ENCODE measurements at regions not wholly inside any gene's neighbourhood (a gene's known extent, or its start where the extent isn't known, plus 50 kb on each side); places are given as distances from the start of the nearest gene placed in this dataset.

DNA sequence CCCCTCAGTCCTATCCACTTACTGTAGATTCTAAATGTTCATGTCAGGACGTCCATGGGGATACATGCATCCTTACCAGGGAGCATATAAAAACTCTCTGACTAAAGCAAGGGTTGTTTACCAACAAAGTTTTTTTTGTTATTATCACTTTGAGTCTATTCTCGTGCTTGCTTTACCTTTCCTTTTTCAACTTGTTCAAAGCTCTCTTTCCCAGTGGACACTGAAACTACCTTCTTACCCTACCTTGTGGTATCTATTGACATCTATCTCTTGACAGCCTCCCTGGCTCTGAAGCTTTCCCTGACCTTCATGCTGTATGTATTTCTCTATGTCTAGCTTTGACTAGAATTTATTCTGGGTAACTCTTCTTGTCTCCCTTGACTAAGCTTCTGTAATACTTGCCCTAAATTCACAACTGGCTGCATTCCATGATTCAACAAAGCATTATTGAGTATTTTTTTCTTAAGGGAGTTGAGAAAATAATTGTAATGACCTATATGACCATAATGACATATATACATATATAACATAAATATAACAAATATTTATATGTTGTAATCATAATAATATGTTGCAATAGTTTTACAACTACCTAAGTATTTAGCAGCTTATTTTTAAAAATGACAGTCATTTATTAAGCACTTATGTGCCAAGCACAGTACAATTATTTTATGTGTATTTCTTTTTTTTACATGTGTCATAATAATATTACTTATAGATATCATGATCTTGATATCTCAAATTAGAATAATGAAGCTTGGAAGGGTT is 403.4 kb upstream of the SPRY2 start:
- WGBS, 2 experiments (ENCODE audit: extremely low coverage in 2 of 2, insufficient read length in 1 of 2) = 20% methylated on average over 1 of the region's 2 CpGs; no CpG with 5 or more reads in 1 of the 2 experiments
- H4K5ac ChIP-seq (ENCODE audit: low read depth, low read length) = no peak overlapping the region
- no peak for ATAC-seq (ENCODE audit: low read depth)

More for the DNA sequence above, 403.4 kb upstream of the SPRY2 start:
- Histone ChIP-seq H3K4ac (ENCODE audit: low read depth, low read length) (no peak overlapping the region), H3K9me1 (ENCODE audit: insufficient read depth, low read length) (no peaks in the 10 kb centered on the region), H4K8ac (ENCODE audit: low read depth in 2 of 2, low read length in 2 of 2) (no peak overlapping the region), H3K27me3 (ENCODE audit: control insufficient read depth, insufficient read depth, low read length) (no peaks in the 10 kb centered on the region), H4K20me1 (ENCODE audit: insufficient read depth, low read length) (no peaks in the 10 kb centered on the region), H2BK5ac (ENCODE audit: low read depth, low read length, poor library complexity, severe bottlenecking) (no peak overlapping the region), H3K79me1 (ENCODE audit: low read depth in 1 of 2, low read length in 2 of 2) (no peaks in the 10 kb centered on the region), H4K91ac (ENCODE audit: insufficient read depth, low read depth, low read length) (no peak overlapping the region), H3K23ac (ENCODE audit: low read depth, low read length) (no peak overlapping the region), H3K9me3 (ENCODE audit: control insufficient read depth, insufficient read depth, low read length) (peaks cover 3% of the 10 kb centered on the region; the same call in 1 of the 2 replicates), H3K9ac (ENCODE audit: low read depth, low read length) (no peak overlapping the region), H3K4me3 (ENCODE audit: insufficient read depth, low read depth, low read length) (no peak overlapping the region), H3K14ac (replicated peaks; ENCODE audit: low read depth, low read length) (no peak overlapping the region), H3K36me3 (ENCODE audit: control insufficient read depth, insufficient read depth, low read length) (no peaks in the 10 kb centered on the region), H2AFZ (replicated peaks; ENCODE audit: low read length, poor library complexity) (no peak overlapping the region), H2AK9ac (replicated peaks; ENCODE audit: low read depth, low read length, poor library complexity) (no peak overlapping the region), H2BK120ac (ENCODE audit: low read depth, low read length) (no peak overlapping the region), H3K4me2 (ENCODE audit: low read depth, low read length) (no peak overlapping the region), H3K4me1 (ENCODE audit: control insufficient read depth, insufficient read depth, low read length) (no peaks in the 10 kb centered on the region), H3K56ac (ENCODE audit: extremely low read depth, insufficient read depth, low read length) (no peak overlapping the region), H2BK15ac (ENCODE audit: low read depth, low read length) (no peak overlapping the region), H2AK5ac (ENCODE audit: low read depth, low read length) (no peak overlapping the region), H3K27ac (ENCODE audit: insufficient read depth, low read length) (no peak overlapping the region), H2BK20ac (ENCODE audit: low read depth, low read length) (no peak overlapping the region), H3K18ac (ENCODE audit: low read depth, low read length) (no peak overlapping the region)
- in situ Hi-C loops (cut with MboI; ENCODE audit: low sequenced_read_pairs) = no loop called here
- POLR2A ChIA-PET (ENCODE audit: unreplicated experiment) = no interaction called here
- CTCF ChIA-PET = interaction anchor here (0.6 kb wide), 1 partner anchor 28 kb away, joined by 4 read pairs; no protein-coding TSS in a partner anchor
- DNase-seq = no peak
- BruUV-seq (replicated peaks) = no TSS peak
- intact Hi-C loops (cut with micrococcal nuclease) = no loop called here
- TF ChIP-seq MAFK (IDR thresholded peaks at IDR 0.05; ENCODE audit: low read depth, low read length) (no peak), ELK1 (IDR thresholded peaks at IDR 0.05; ENCODE audit: borderline replicate concordance, low read depth, low read length) (no peak), CTCF (conservative IDR thresholded peaks at IDR 0.05; ENCODE audit: low read depth, low read length) (no peak), POLR2A (IDR thresholded peaks at IDR 0.05; ENCODE audit: low read depth, low read length) (no peak), CHD1 (IDR thresholded peaks at IDR 0.05; ENCODE audit: low read depth, low read length) (no peak), RCOR1 (IDR thresholded peaks at IDR 0.05; ENCODE audit: insufficient replicate concordance, low read length) (no peak), CEBPB (IDR thresholded peaks at IDR 0.05; ENCODE audit: low read depth, low read length) (no peak), BHLHE40 (IDR thresholded peaks at IDR 0.05; ENCODE audit: low read depth, low read length) (no peak), MAZ (IDR thresholded peaks at IDR 0.05; ENCODE audit: borderline replicate concordance, low read depth, low read length) (no peak), MXI1 (IDR thresholded peaks at IDR 0.05; ENCODE audit: borderline replicate concordance, low read depth, low read length) (no peak), FOS (IDR thresholded peaks at IDR 0.05; ENCODE audit: low read depth, low read length) (no peak), USF2 (IDR thresholded peaks at IDR 0.05; ENCODE audit: low read depth, low read length) (no peak), RAD21 (IDR thresholded peaks at IDR 0.05; ENCODE audit: low read length) (no peak)
- dilution Hi-C loops (cut with HindIII; ENCODE audit: low sequenced_read_pairs, unreplicated experiment) = no loop called here

All from IMR-90 (cell line).